Hematopoietic multipotent progenitor cell treated with erythropoietin and hydrocortisone succinate and interleukin-3 and kit ligand, for 6 days (in vitro differentiated cells): ENCODE measurements at regions not wholly inside any gene's neighbourhood (a gene's known extent, or its start where the extent isn't known, plus 50 kb on each side); places are given as distances from the start of the nearest gene placed in this dataset.
"Not testable (repeated sequence)": the region's sequence is repeated elsewhere in the genome, so short reads cannot be mapped to it uniquely, and the experiment has no call there.

Source experiments
- DNase-seq: peaks from one replicate; pipeline ENCODE4 v3.0.0-alpha.2; 2015

- no peak for DNase-seq
Measured at GRCh38 chr6:140032189-140032588, 657.7 kb upstream of the CITED2 start.

GRCh38 chr6:140029551-140029950 is 655.1 kb upstream of the CITED2 start:
- no peak for DNase-seq

GRCh38 chr6:140027219-140027618 is 652.8 kb upstream of the CITED2 start:
- peak; percentile 26 for DNase-seq

GRCh38 chr6:140026546-140026945 is 652.1 kb upstream of the CITED2 start:
- no peak for DNase-seq

- no peak for DNase-seq
Measured at GRCh38 chr6:140025171-140025570, 650.7 kb upstream of the CITED2 start.

GRCh38 chr6:140020207-140020791 is 645.9 kb upstream of the CITED2 start:
- DNase-seq = no peak

- DNase-seq = peak; percentile 91
Measured at GRCh38 chr6:140018588-140018987, 644.1 kb upstream of the CITED2 start.

- DNase-seq = no peak
Measured at GRCh38 chr6:140017470-140017869, 643.0 kb upstream of the CITED2 start.

- DNase-seq = no peak
Measured at GRCh38 chr6:140012150-140012549, 637.7 kb upstream of the CITED2 start.

- DNase-seq = no peak
Measured at GRCh38 chr6:140011537-140011936, 637.1 kb upstream of the CITED2 start.

GRCh38 chr6:140009286-140009685 is 634.8 kb upstream of the CITED2 start:
- DNase-seq = no peak

GRCh38 chr6:140007525-140007924 is 633.1 kb upstream of the CITED2 start:
- DNase-seq = no peak

- DNase-seq = no peak
Measured at GRCh38 chr6:140003217-140003616, 628.8 kb upstream of the CITED2 start.

- no peak for DNase-seq
Measured at GRCh38 chr6:140002396-140003022, 628.1 kb upstream of the CITED2 start.

GRCh38 chr6:140001821-140002341 is 627.4 kb upstream of the CITED2 start:
- DNase-seq = no peak

- no peak for DNase-seq
Measured at GRCh38 chr6:140001005-140001404, 626.6 kb upstream of the CITED2 start.

- DNase-seq = not testable (repeated sequence)
Measured at GRCh38 chr6:139999661-140000060, 625.2 kb upstream of the CITED2 start.

- DNase-seq = not testable (repeated sequence)
Measured at GRCh38 chr6:139998478-139998877, 624.0 kb upstream of the CITED2 start.

- peak; percentile 39 for DNase-seq
Measured at GRCh38 chr6:139996253-139996834, 621.9 kb upstream of the CITED2 start.

GRCh38 chr6:139994998-139995397 is 620.5 kb upstream of the CITED2 start:
- no peak for DNase-seq

- DNase-seq = no peak
Measured at GRCh38 chr6:139990856-139991465, 616.5 kb upstream of the CITED2 start.

- no peak for DNase-seq
Measured at GRCh38 chr6:139990026-139990686, 615.7 kb upstream of the CITED2 start.

GRCh38 chr6:139988685-139989084 is 614.2 kb upstream of the CITED2 start:
- no peak for DNase-seq
